GM23338 (cell line): ENCODE measurements at regions not wholly inside any gene's neighbourhood (a gene's known extent, or its start where the extent isn't known, plus 50 kb on each side); places are given as distances from the start of the nearest gene placed in this dataset.

Experiments
- ATAC-seq: fragments of 200-7000 bp; cut with Tn5 transposase; 3 replicates; pipeline ENCODE4 v1.9.1; 2020
- DNase-seq: peaks from one replicate; pipeline ENCODE4 v3.0.0-alpha.2; 2015; ENCODE audit warnings: low spot score
- H2AFZ ChIP-seq: fragments of 200-600 bp; sonication (generic); 2 replicates; pipeline ENCODE4 v1.8.0; 2016; ENCODE audit warnings: antibody characterized with exemption, mild to moderate bottlenecking, moderate library complexity
- H3F3A ChIP-seq: fragments of 200-600 bp; sonication (generic); replicated peaks from 2 replicates; pipeline ENCODE4 v1.8.0; 2017; ENCODE audit warnings: antibody characterized with exemption, mixed run types, low read depth
- H3K27ac ChIP-seq: fragments of 200-600 bp; sonication (generic); 2 replicates; pipeline ENCODE4 v1.6.1; 2016; ENCODE audit warnings: low read depth
- H3K27me3 ChIP-seq: fragments of 200-600 bp; sonication (generic); 2 replicates; pipeline ENCODE4 v1.8.0; 2016; ENCODE audit warnings: mild to moderate bottlenecking, mixed run types, moderate library complexity; ENCODE audit not compliant: insufficient read depth
- H3K36me3 ChIP-seq: fragments of 200-600 bp; sonication (generic); 2 replicates; pipeline ENCODE4 v1.8.0; 2016; ENCODE audit warnings: mild to moderate bottlenecking; ENCODE audit not compliant: insufficient read depth
- H3K4me1 ChIP-seq: fragments of 200-600 bp; sonication (generic); 2 replicates; pipeline ENCODE4 v1.8.0; 2016; ENCODE audit warnings: mild to moderate bottlenecking, moderate library complexity; ENCODE audit not compliant: insufficient read depth
- H3K4me2 ChIP-seq: fragments of 200-600 bp; sonication (generic); 2 replicates; pipeline ENCODE4 v1.7.1; 2017; ENCODE audit warnings: mixed run types
- H3K4me3 ChIP-seq: fragments of 200-600 bp; sonication (generic); 2 replicates; pipeline ENCODE4 v1.6.1; 2016; ENCODE audit warnings: mixed run types
- H3K79me2 ChIP-seq: fragments of 200-600 bp; sonication (generic); replicated peaks from 2 replicates; pipeline ENCODE4 v1.8.0; 2017; ENCODE audit warnings: mild to moderate bottlenecking; ENCODE audit not compliant: insufficient read depth
- H3K9me2 ChIP-seq: fragments of 200-600 bp; sonication (generic); 2 replicates; pipeline ENCODE4 v1.8.0; 2017; ENCODE audit not compliant: insufficient read depth
- H4K20me1 ChIP-seq: fragments of 200-600 bp; sonication (generic); replicated peaks from 2 replicates; pipeline ENCODE4 v1.8.0; 2017; ENCODE audit warnings: mild to moderate bottlenecking; ENCODE audit not compliant: insufficient read depth
- H3K27ac Mint-ChIP-seq: 2 replicates; pipeline ENCODE4 v1.8.0; 2020; ENCODE audit warnings: inconsistent platforms, mild to moderate bottlenecking, moderate library complexity, mixed read lengths
- H3K27me3 Mint-ChIP-seq: 3 replicates; pipeline ENCODE4 v1.8.0; 2022; ENCODE audit warnings: low read depth, mild to moderate bottlenecking, moderate library complexity, mixed read lengths, inconsistent platforms; ENCODE audit not compliant: insufficient read depth, poor library complexity
- H3K36me3 Mint-ChIP-seq: 3 replicates; pipeline ENCODE4 v1.8.0; 2021; ENCODE audit warnings: low read depth, mild to moderate bottlenecking, inconsistent platforms, moderate library complexity, mixed read lengths
- H3K4me1 Mint-ChIP-seq: 3 replicates; pipeline ENCODE4 v1.8.0; 2020; ENCODE audit warnings: mild to moderate bottlenecking, inconsistent platforms, mixed read lengths
- H3K4me3 Mint-ChIP-seq: 3 replicates; pipeline ENCODE4 v1.8.0; 2021; ENCODE audit warnings: moderate library complexity, mild to moderate bottlenecking, inconsistent platforms, mixed read lengths
- H3K9me3 Mint-ChIP-seq: 3 replicates; pipeline ENCODE4 v1.8.0; 2020; ENCODE audit warnings: moderate library complexity, mild to moderate bottlenecking, inconsistent platforms, mixed read lengths
- CREB1 ChIP-seq: fragments of 250-450 bp; sonication (Bioruptor Pico); IDR thresholded peaks from 2 replicates; pipeline ENCODE4 v1.5.0; 2020; ENCODE audit warnings: low read depth, mild to moderate bottlenecking, moderate library complexity
- EZH2 ChIP-seq: fragments of 200-600 bp; sonication (generic); IDR thresholded peaks from one replicate; pipeline ENCODE4 v1.8.0; 2017; ENCODE audit warnings: antibody characterized with exemption, mild to moderate bottlenecking, low read depth; ENCODE audit not compliant: unreplicated experiment
- EZH2phosphoT487 ChIP-seq: fragments of 200-600 bp; sonication (generic); IDR thresholded peaks from one replicate; pipeline ENCODE4 v1.8.1; 2018; ENCODE audit warnings: antibody characterized with exemption; ENCODE audit not compliant: unreplicated experiment
- JUNB ChIP-seq: IDR thresholded peaks from one replicate; pipeline ENCODE4 v1.6.1; 2016; ENCODE audit warnings: antibody characterized with exemption; ENCODE audit not compliant: unreplicated experiment
- NANOG ChIP-seq: IDR thresholded peaks from 2 replicates; pipeline ENCODE4 v1.6.1; 2016; ENCODE audit warnings: antibody characterized with exemption, borderline replicate concordance
- POLR2AphosphoS5 ChIP-seq: IDR thresholded peaks from 2 replicates; pipeline ENCODE4 v1.6.1; 2016; ENCODE audit warnings: antibody characterized with exemption, low read depth
- STAT1 ChIP-seq: IDR thresholded peaks from one replicate; pipeline ENCODE4 v1.6.1; 2016; ENCODE audit warnings: antibody characterized with exemption; ENCODE audit not compliant: unreplicated experiment
- ZNF114 ChIP-seq: fragments of 250-450 bp; sonication (Bioruptor Pico); IDR thresholded peaks from 2 replicates; pipeline ENCODE4 v1.5.0; 2020; ENCODE audit warnings: mild to moderate bottlenecking, moderate library complexity
- ZNF331 ChIP-seq: fragments of 250-450 bp; sonication (Bioruptor Pico); IDR thresholded peaks from 2 replicates; pipeline ENCODE4 v1.5.0; 2020; ENCODE audit warnings: low read depth, mild to moderate bottlenecking, moderate library complexity
- TF ChIP-seq, protein P1 (sequence below): IDR thresholded peaks from one replicate; pipeline ENCODE4 v1.6.1; 2018; ENCODE audit warnings: antibody characterized with exemption; ENCODE audit not compliant: unreplicated experiment
- TF ChIP-seq, protein P2 (sequence below), 2 experiments: fragments of 200-600 bp in 1 of 2; sonication (generic) in 1 of 2; conservative IDR thresholded peaks; 2 replicates each; pipeline versions ENCODE4 v1.5.1 to v1.6.1; 2016 to 2017; ENCODE audit warnings: antibody characterized with exemption in 2 of 2, low read depth in 2 of 2, mild to moderate bottlenecking in 2 of 2, moderate library complexity in 1 of 2
- TF ChIP-seq, protein P3 (sequence below): fragments of 250-450 bp; sonication (Bioruptor Pico); IDR thresholded peaks from 2 replicates; pipeline ENCODE4 v1.5.0; 2020; ENCODE audit warnings: mild to moderate bottlenecking, moderate library complexity
- TF ChIP-seq, protein P4 (sequence below): IDR thresholded peaks from 2 replicates; pipeline ENCODE4 v1.6.1; 2016; ENCODE audit warnings: antibody characterized with exemption

DNA sequence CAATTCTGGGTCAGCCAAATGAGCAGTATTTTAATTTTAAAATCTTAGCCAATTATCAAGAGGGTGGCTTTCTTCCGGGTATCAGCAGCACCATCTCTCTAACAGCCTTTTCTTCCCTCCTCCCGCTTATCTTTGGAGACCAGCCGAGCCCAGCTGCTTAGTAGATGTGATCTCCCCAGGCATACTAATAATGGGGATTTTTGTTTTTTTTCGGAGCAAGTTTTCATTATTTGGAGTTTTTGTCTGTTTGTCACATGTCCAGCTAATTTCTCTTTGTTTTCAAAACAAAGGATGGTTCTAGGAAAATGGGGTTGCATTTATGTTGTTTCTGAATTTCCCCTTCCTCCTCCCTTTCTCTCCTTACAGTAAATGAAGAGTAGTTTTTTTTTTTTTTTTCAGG lies 170.5 kb upstream of the MPHOSPH6 start:
- Histone ChIP-seq H3K4me3 (no peak overlapping the region), H2AFZ (no peak overlapping the region), H3K36me3 (no peaks in the 10 kb centered on the region), H3K27me3 (no peaks in the 10 kb centered on the region), H3K79me2 (no peaks in the 10 kb centered on the region), H3K4me2 (no peak overlapping the region), H3K27ac (no peak overlapping the region), H3K4me1 (peaks cover 4% of the 10 kb centered on the region; the same call in 1 of the 2 replicates), H3F3A (no peaks in the 10 kb centered on the region), H3K9me2 (peaks cover 28% of the 10 kb centered on the region; the same call in 1 of the 2 replicates), H4K20me1 (no peaks in the 10 kb centered on the region; the same call in 1 of the 2 replicates)
- peaks cover 4% of the 10 kb centered on the region; the same call in 2 of the 3 replicates for H3K9me3 Mint-ChIP-seq
- ATAC-seq (no peak), DNase-seq (no peak)
- no peak overlapping the region for H3K27ac Mint-ChIP-seq
- H3K36me3 Mint-ChIP-seq, result no peaks in the 10 kb centered on the region
- no peak for TF ChIP-seq ZNF114 (CRISPR knock-in tag)
- no peak for TF ChIP-seq STAT1
- TF ChIP-seq, protein P1, sequence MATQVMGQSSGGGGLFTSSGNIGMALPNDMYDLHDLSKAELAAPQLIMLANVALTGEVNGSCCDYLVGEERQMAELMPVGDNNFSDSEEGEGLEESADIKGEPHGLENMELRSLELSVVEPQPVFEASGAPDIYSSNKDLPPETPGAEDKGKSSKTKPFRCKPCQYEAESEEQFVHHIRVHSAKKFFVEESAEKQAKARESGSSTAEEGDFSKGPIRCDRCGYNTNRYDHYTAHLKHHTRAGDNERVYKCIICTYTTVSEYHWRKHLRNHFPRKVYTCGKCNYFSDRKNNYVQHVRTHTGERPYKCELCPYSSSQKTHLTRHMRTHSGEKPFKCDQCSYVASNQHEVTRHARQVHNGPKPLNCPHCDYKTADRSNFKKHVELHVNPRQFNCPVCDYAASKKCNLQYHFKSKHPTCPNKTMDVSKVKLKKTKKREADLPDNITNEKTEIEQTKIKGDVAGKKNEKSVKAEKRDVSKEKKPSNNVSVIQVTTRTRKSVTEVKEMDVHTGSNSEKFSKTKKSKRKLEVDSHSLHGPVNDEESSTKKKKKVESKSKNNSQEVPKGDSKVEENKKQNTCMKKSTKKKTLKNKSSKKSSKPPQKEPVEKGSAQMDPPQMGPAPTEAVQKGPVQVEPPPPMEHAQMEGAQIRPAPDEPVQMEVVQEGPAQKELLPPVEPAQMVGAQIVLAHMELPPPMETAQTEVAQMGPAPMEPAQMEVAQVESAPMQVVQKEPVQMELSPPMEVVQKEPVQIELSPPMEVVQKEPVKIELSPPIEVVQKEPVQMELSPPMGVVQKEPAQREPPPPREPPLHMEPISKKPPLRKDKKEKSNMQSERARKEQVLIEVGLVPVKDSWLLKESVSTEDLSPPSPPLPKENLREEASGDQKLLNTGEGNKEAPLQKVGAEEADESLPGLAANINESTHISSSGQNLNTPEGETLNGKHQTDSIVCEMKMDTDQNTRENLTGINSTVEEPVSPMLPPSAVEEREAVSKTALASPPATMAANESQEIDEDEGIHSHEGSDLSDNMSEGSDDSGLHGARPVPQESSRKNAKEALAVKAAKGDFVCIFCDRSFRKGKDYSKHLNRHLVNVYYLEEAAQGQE, result no peak
- no peak for TF ChIP-seq JUNB
- TF ChIP-seq EZH2, result no peak
- no peak for TF ChIP-seq EZH2phosphoT487
- TF ChIP-seq CREB1 (CRISPR knock-in tag), result no peak
- TF ChIP-seq, protein P2, sequence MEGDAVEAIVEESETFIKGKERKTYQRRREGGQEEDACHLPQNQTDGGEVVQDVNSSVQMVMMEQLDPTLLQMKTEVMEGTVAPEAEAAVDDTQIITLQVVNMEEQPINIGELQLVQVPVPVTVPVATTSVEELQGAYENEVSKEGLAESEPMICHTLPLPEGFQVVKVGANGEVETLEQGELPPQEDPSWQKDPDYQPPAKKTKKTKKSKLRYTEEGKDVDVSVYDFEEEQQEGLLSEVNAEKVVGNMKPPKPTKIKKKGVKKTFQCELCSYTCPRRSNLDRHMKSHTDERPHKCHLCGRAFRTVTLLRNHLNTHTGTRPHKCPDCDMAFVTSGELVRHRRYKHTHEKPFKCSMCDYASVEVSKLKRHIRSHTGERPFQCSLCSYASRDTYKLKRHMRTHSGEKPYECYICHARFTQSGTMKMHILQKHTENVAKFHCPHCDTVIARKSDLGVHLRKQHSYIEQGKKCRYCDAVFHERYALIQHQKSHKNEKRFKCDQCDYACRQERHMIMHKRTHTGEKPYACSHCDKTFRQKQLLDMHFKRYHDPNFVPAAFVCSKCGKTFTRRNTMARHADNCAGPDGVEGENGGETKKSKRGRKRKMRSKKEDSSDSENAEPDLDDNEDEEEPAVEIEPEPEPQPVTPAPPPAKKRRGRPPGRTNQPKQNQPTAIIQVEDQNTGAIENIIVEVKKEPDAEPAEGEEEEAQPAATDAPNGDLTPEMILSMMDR (conservative IDR thresholded peaks at IDR 0.05; ENCODE audit: low read depth in 2 of 2), result no peak
- TF ChIP-seq POLR2AphosphoS5, result no peak
- TF ChIP-seq ZNF331, result no peak
- TF ChIP-seq, protein P3, sequence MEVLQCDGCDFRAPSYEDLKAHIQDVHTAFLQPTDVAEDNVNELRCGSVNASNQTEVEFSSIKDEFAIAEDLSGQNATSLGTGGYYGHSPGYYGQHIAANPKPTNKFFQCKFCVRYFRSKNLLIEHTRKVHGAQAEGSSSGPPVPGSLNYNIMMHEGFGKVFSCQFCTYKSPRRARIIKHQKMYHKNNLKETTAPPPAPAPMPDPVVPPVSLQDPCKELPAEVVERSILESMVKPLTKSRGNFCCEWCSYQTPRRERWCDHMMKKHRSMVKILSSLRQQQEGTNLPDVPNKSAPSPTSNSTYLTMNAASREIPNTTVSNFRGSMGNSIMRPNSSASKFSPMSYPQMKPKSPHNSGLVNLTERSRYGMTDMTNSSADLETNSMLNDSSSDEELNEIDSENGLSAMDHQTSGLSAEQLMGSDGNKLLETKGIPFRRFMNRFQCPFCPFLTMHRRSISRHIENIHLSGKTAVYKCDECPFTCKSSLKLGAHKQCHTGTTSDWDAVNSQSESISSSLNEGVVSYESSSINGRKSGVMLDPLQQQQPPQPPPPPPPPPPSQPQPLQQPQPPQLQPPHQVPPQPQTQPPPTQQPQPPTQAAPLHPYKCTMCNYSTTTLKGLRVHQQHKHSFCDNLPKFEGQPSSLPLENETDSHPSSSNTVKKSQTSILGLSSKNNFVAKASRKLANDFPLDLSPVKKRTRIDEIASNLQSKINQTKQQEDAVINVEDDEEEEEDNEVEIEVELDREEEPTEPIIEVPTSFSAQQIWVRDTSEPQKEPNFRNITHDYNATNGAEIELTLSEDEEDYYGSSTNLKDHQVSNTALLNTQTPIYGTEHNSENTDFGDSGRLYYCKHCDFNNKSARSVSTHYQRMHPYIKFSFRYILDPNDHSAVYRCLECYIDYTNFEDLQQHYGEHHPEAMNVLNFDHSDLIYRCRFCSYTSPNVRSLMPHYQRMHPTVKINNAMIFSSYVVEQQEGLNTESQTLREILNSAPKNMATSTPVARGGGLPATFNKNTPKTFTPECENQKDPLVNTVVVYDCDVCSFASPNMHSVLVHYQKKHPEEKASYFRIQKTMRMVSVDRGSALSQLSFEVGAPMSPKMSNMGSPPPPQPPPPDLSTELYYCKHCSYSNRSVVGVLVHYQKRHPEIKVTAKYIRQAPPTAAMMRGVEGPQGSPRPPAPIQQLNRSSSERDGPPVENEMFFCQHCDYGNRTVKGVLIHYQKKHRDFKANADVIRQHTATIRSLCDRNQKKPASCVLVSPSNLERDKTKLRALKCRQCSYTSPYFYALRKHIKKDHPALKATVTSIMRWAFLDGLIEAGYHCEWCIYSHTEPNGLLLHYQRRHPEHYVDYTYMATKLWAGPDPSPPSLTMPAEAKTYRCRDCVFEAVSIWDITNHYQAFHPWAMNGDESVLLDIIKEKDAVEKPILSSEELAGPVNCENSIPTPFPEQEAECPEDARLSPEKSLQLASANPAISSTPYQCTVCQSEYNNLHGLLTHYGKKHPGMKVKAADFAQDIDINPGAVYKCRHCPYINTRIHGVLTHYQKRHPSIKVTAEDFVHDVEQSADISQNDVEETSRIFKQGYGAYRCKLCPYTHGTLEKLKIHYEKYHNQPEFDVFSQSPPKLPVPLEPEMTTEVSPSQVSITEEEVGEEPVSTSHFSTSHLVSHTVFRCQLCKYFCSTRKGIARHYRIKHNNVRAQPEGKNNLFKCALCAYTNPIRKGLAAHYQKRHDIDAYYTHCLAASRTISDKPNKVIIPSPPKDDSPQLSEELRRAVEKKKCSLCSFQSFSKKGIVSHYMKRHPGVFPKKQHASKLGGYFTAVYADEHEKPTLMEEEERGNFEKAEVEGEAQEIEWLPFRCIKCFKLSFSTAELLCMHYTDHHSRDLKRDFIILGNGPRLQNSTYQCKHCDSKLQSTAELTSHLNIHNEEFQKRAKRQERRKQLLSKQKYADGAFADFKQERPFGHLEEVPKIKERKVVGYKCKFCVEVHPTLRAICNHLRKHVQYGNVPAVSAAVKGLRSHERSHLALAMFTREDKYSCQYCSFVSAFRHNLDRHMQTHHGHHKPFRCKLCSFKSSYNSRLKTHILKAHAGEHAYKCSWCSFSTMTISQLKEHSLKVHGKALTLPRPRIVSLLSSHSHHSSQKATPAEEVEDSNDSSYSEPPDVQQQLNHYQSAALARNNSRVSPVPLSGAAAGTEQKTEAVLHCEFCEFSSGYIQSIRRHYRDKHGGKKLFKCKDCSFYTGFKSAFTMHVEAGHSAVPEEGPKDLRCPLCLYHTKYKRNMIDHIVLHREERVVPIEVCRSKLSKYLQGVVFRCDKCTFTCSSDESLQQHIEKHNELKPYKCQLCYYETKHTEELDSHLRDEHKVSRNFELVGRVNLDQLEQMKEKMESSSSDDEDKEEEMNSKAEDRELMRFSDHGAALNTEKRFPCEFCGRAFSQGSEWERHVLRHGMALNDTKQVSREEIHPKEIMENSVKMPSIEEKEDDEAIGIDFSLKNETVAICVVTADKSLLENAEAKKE, result no peak
- TF ChIP-seq, protein P4, sequence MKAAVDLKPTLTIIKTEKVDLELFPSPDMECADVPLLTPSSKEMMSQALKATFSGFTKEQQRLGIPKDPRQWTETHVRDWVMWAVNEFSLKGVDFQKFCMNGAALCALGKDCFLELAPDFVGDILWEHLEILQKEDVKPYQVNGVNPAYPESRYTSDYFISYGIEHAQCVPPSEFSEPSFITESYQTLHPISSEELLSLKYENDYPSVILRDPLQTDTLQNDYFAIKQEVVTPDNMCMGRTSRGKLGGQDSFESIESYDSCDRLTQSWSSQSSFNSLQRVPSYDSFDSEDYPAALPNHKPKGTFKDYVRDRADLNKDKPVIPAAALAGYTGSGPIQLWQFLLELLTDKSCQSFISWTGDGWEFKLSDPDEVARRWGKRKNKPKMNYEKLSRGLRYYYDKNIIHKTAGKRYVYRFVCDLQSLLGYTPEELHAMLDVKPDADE, result no peak
- no peak for TF ChIP-seq NANOG
- H3K4me1 Mint-ChIP-seq, result peaks cover 14% of the 10 kb centered on the region
- no peak overlapping the region for H3K4me3 Mint-ChIP-seq
- H3K27me3 Mint-ChIP-seq, result peaks cover 2% of the 10 kb centered on the region
